Ishikawa (cell line): ENCODE measurements at regions not wholly inside any gene's neighbourhood (a gene's known extent, or its start where the extent isn't known, plus 50 kb on each side); places are given as distances from the start of the nearest gene placed in this dataset.

Source experiments
- CEBPB ChIP-seq: IDR thresholded peaks from 2 replicates; pipeline ENCODE4 v1.6.1; 2012
- CREB1 ChIP-seq: IDR thresholded peaks from 2 replicates; pipeline ENCODE4 v1.6.1; 2012; ENCODE audit warnings: low read depth
- EGR1 ChIP-seq: IDR thresholded peaks from 2 replicates; pipeline ENCODE4 v1.6.1; 2012
- EP300 ChIP-seq: IDR thresholded peaks from 2 replicates; pipeline ENCODE4 v1.6.1; 2012; ENCODE audit warnings: borderline replicate concordance
- FOXM1 ChIP-seq: IDR thresholded peaks from 2 replicates; pipeline ENCODE4 v1.6.1; 2012; ENCODE audit warnings: low read depth, borderline replicate concordance
- MAX ChIP-seq: IDR thresholded peaks from 2 replicates; pipeline ENCODE4 v1.6.1; 2012
- NFIC ChIP-seq: IDR thresholded peaks from 2 replicates; pipeline ENCODE4 v1.6.1; 2012
- RAD21 ChIP-seq: IDR thresholded peaks from 2 replicates; pipeline ENCODE4 v1.6.1; 2012; ENCODE audit warnings: low read depth
- TAF1 ChIP-seq: IDR thresholded peaks from 2 replicates; pipeline ENCODE4 v1.6.1; 2012; ENCODE audit warnings: low read depth, mild to moderate bottlenecking
- TCF12 ChIP-seq: IDR thresholded peaks from 2 replicates; pipeline ENCODE4 v1.6.1; 2012; ENCODE audit warnings: low read depth
- TEAD4 ChIP-seq: IDR thresholded peaks from 2 replicates; pipeline ENCODE4 v1.6.1; 2012
- USF1 ChIP-seq: IDR thresholded peaks from 2 replicates; pipeline ENCODE4 v1.6.1; 2012
- YY1 ChIP-seq: IDR thresholded peaks from 2 replicates; pipeline ENCODE4 v1.6.1; 2012; ENCODE audit warnings: low read depth
- ZBTB7A ChIP-seq: IDR thresholded peaks from 2 replicates; pipeline ENCODE4 v1.6.1; 2012; ENCODE audit warnings: low read depth
- TF ChIP-seq, protein P1 (sequence below): IDR thresholded peaks from 2 replicates; pipeline ENCODE4 v1.6.1; 2012; ENCODE audit warnings: low read depth, mild to moderate bottlenecking

GRCh38 chr5:159678657-159679392 is 237.5 kb upstream of the ADRA1B start:
- TF ChIP-seq YY1 (no peak), NFIC (no peak), ZBTB7A (no peak), FOXM1 (no peak), EP300 (no peak), EGR1 (no peak), RAD21 (no peak), TCF12 (no peak), TEAD4 (no peak), CEBPB (no peak), USF1 (no peak), TAF1 (no peak), MAX (no peak), CREB1 (no peak)
- TF ChIP-seq, protein P1, sequence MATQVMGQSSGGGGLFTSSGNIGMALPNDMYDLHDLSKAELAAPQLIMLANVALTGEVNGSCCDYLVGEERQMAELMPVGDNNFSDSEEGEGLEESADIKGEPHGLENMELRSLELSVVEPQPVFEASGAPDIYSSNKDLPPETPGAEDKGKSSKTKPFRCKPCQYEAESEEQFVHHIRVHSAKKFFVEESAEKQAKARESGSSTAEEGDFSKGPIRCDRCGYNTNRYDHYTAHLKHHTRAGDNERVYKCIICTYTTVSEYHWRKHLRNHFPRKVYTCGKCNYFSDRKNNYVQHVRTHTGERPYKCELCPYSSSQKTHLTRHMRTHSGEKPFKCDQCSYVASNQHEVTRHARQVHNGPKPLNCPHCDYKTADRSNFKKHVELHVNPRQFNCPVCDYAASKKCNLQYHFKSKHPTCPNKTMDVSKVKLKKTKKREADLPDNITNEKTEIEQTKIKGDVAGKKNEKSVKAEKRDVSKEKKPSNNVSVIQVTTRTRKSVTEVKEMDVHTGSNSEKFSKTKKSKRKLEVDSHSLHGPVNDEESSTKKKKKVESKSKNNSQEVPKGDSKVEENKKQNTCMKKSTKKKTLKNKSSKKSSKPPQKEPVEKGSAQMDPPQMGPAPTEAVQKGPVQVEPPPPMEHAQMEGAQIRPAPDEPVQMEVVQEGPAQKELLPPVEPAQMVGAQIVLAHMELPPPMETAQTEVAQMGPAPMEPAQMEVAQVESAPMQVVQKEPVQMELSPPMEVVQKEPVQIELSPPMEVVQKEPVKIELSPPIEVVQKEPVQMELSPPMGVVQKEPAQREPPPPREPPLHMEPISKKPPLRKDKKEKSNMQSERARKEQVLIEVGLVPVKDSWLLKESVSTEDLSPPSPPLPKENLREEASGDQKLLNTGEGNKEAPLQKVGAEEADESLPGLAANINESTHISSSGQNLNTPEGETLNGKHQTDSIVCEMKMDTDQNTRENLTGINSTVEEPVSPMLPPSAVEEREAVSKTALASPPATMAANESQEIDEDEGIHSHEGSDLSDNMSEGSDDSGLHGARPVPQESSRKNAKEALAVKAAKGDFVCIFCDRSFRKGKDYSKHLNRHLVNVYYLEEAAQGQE: no peak

DNA sequence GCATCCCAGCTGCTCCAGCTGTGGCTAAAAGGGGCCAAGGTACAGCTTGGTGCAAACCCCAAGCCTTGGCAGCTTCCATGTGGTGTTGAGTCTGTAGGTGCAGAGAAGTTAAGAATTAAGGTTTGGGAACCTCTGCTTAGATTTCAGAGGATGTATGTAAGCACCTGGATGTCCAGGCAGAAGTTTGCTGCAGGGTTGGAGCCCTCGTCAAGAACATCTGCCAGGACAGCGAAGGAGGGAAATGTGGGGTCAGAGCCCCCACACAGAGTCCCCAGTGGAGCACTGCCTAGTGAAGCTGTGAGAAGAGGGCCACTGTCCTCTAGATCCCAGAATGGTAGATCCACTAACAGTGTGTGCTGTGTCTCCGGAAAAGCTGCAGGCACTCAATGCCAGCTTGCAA is 236.2 kb upstream of the ADRA1B start:
- TF ChIP-seq YY1 (no peak), CREB1 (no peak), RAD21 (no peak)

DNA sequence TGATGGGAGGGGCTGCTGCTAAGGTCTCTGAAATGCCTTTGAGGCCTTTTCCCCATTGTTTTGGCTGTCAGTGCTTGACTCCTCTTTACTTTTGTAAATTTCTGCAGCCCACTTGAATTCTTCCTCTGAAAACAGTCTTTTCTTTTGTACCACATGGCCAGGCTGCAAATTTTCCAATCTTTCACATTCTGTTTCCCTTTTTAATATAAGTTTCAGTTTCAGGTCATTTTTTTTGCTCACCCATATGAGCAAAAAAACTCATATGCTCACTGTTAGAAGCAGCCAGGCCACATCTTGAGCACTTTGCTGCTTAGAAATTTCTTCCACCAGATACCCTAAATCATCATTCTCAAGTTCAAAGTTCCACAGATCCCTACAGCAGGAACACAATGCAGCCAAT is 234.6 kb upstream of the ADRA1B start:
- TF ChIP-seq YY1 (no peak), ZBTB7A (no peak), USF1 (no peak), RAD21 (no peak), CREB1 (no peak), TAF1 (no peak), FOXM1 (no peak), MAX (no peak)

DNA sequence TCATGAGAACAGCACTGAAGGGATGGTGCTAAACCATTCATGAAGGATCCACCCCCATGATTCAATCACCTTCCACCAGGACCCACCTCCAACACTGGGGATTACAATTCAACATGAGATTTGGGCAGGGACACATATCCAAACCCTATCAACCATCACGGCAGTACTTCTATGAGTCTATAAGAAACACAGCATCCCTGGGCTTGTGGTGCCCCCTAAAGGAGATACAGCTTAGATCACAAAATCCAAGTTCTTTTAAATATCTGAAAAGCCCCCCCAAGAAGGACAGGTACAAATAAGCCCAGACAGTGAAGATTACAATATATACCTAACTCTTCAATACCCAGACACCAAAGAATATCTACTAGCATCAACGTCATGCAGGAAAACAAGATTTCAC is 233.7 kb upstream of the ADRA1B start:
- TF ChIP-seq RAD21 (peak; percentile 51), NFIC (no peak), MAX (no peak), TCF12 (no peak)
- TF ChIP-seq, protein P1: no peak

- TF ChIP-seq USF1: no peak
- TF ChIP-seq TEAD4: no peak
- TF ChIP-seq NFIC: no peak
- TF ChIP-seq CREB1: no peak
- TF ChIP-seq ZBTB7A: no peak
- TF ChIP-seq CEBPB: no peak
Measured at GRCh38 chr5:159695741-159696294, 220.5 kb upstream of the ADRA1B start.

DNA sequence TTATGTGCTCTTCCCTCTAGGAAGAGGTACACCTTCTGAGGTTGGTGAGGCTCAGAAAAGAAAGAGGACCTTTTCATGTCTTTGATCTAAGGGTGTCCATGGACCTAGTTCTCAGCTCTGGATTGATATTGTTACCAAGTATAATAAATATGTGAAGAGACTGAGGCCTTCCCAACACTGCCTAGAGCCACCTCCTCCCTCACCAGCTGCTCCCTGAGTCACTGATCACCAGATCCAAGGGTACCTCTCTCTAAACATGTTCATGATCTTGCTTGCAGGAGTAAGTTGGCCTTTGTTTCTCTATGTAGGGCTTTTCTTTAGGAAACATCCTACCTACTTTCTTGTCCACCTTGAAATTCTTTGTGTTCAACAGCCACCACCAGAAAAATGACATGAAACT is 218.8 kb upstream of the ADRA1B start:
- TF ChIP-seq RAD21 (no peak), CREB1 (no peak), EP300 (no peak), YY1 (no peak), FOXM1 (no peak), USF1 (no peak), TEAD4 (no peak), CEBPB (no peak), TAF1 (no peak), ZBTB7A (no peak), TCF12 (no peak), MAX (no peak), EGR1 (no peak), NFIC (no peak)
- TF ChIP-seq, protein P1: no peak
